ENCODE measurements at regions not wholly inside any gene's neighbourhood (a gene's known extent, or its start where the extent isn't known, plus 50 kb on each side); places are given as distances from the start of the nearest gene placed in this dataset.

DNA sequence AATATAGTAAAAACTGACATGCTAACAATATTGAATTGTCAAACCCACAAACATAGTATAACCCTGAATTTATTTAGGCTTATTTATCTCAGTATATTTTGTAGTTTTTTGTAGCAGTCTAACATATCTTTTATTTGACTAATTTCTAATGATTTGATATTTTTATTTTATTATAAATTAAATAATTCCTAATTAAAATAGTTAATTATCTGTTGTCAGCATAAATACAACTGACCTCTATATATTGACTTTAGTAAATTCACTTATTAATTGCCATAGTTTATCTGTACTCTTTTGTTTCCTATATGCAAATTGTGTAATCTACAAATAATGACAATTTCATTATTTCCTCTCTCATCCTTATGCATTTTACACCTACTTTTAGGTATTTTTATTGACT lies 215.1 kb upstream of the KIF2A start:
- no peak for TF ChIP-seq POLR2A (IDR thresholded peaks at IDR 0.05)
- TF ChIP-seq, protein P1, sequence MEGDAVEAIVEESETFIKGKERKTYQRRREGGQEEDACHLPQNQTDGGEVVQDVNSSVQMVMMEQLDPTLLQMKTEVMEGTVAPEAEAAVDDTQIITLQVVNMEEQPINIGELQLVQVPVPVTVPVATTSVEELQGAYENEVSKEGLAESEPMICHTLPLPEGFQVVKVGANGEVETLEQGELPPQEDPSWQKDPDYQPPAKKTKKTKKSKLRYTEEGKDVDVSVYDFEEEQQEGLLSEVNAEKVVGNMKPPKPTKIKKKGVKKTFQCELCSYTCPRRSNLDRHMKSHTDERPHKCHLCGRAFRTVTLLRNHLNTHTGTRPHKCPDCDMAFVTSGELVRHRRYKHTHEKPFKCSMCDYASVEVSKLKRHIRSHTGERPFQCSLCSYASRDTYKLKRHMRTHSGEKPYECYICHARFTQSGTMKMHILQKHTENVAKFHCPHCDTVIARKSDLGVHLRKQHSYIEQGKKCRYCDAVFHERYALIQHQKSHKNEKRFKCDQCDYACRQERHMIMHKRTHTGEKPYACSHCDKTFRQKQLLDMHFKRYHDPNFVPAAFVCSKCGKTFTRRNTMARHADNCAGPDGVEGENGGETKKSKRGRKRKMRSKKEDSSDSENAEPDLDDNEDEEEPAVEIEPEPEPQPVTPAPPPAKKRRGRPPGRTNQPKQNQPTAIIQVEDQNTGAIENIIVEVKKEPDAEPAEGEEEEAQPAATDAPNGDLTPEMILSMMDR (IDR thresholded peaks at IDR 0.05 in 4 of 5, conservative IDR thresholded peaks at IDR 0.05 in 1 of 5): no peak

All from gastrocnemius medialis (tissue), 4 donors.